ENCODE measurements at regions not wholly inside any gene's neighbourhood (a gene's known extent, or its start where the extent isn't known, plus 50 kb on each side); places are given as distances from the start of the nearest gene placed in this dataset.

- H3K4me3 Mint-ChIP-seq: no peak overlapping the region
- ChIA-PET CTCF (no interaction called here), POLR2A (no interaction called here)
- H3K27ac Mint-ChIP-seq: no peak overlapping the region
- no peaks in the 10 kb centered on the region for H3K9me3 Mint-ChIP-seq
- no peaks in the 10 kb centered on the region for H3K36me3 Mint-ChIP-seq (ENCODE audit: low read depth)
- H3K27me3 Mint-ChIP-seq: no peaks in the 10 kb centered on the region
- DNase-seq: no peak
- no peaks in the 10 kb centered on the region for H3K4me1 Mint-ChIP-seq
Observed at GRCh38 chr4:79472693-79473438, 64.8 kb upstream of the GK2 start.

GRCh38 chr4:79472036-79472435, 64.0 kb upstream of the GK2 start:
- CTCF ChIA-PET: no interaction called here
- no peak for DNase-seq
- Mint-ChIP-seq H3K4me1 (no peaks in the 10 kb centered on the region), H3K4me3 (no peak overlapping the region), H3K27me3 (no peaks in the 10 kb centered on the region), H3K36me3 (ENCODE audit: low read depth) (no peaks in the 10 kb centered on the region), H3K9me3 (no peaks in the 10 kb centered on the region), H3K27ac (no peak overlapping the region)
- POLR2A ChIA-PET: no interaction called here

DNA sequence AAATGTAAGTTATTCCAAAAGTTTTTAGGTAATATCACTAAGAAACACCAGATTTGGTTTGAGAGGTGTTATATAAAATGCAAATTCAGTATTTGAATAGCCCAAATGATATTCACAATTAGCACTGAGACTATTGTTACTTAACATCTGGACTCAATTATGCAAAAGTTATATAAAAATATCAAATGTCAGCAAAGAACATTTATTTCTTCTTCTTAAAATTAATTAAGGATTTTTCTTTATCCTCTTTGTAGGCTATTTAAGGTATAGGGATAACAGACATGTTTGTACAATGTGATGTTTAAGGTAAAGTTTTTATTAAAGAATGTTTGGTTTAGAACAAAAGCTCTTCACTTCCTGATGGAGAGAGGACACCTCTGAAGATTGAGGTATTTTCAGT, 63.3 kb upstream of the GK2 start:
- POLR2A ChIA-PET: no interaction called here
- CTCF ChIA-PET: no interaction called here
- H3K4me3 Mint-ChIP-seq: no peak overlapping the region
- no peaks in the 10 kb centered on the region for H3K9me3 Mint-ChIP-seq
- no peak for DNase-seq
- H3K36me3 Mint-ChIP-seq (ENCODE audit: low read depth): no peaks in the 10 kb centered on the region
- no peak overlapping the region for H3K27ac Mint-ChIP-seq
- H3K27me3 Mint-ChIP-seq: no peaks in the 10 kb centered on the region
- no peaks in the 10 kb centered on the region for H3K4me1 Mint-ChIP-seq

DNA sequence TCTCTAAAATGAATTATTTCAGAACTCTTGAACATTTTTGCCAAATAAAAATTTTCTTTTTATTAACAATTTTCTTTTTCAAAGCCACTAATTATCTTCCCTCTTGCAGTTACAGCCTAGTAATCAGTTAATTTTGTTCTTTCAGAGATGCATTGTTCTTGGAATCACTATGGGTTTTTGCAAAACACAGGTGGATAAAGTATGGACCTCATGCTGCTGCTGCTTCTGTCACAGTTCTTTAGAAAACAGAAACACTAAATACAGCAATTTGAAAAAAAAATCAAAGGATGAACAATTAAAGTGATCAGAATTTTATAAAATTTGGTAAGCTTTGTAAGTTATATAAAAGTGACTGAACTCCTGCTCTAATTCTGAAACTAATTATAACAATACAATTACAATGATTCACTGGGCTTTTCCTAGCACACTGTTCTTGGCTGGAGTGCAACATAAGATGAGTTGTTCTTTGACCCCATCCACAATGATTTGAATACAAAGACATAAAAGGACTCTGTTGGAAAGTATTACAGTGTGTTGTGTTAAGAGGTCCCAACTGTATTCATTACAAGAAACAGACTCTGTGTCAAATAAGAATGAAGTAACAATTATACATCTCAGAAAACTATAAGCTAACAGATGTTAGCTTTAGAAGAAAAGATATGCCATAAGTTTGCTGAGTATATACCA, 59.4 kb upstream of the GK2 start:
- DNase-seq: no peak
- Mint-ChIP-seq H3K9me3 (no peaks in the 10 kb centered on the region), H3K27me3 (no peaks in the 10 kb centered on the region), H3K36me3 (ENCODE audit: low read depth) (no peaks in the 10 kb centered on the region), H3K4me1 (no peaks in the 10 kb centered on the region), H3K4me3 (no peak overlapping the region), H3K27ac (no peak overlapping the region)
- CTCF ChIA-PET: no interaction called here
- POLR2A ChIA-PET: no interaction called here

DNA sequence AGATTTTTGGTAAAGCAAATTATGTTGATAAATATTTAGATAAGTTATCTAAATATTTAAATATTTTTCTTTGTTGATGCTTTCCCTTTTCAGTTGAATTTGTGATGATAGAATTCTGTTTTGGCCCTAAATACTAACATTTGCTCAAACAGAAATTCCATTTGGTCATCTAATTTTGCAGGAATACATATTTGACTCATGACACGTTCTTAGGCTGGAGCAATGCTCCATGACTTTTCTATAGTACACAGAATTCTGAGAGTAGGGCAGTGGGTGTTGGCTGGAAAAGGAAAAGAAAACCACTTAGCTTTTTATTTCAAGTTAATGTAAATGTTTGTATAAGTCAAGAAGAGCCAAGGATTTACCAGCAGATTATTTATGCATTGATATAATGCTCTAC, 58.6 kb upstream of the GK2 start:
- no peak overlapping the region for H3K4me3 Mint-ChIP-seq
- H3K4me1 Mint-ChIP-seq: no peaks in the 10 kb centered on the region
- CTCF ChIA-PET: interaction anchor here (0.6 kb wide), 1 partner anchor 184 kb away, joined by 4 read pairs; no protein-coding TSS in a partner anchor
- no peaks in the 10 kb centered on the region for H3K27me3 Mint-ChIP-seq
- DNase-seq: no peak
- POLR2A ChIA-PET: no interaction called here
- H3K27ac Mint-ChIP-seq: no peak overlapping the region
- H3K36me3 Mint-ChIP-seq (ENCODE audit: low read depth): no peaks in the 10 kb centered on the region
- no peaks in the 10 kb centered on the region for H3K9me3 Mint-ChIP-seq
